GM12891 (cell line): ENCODE measurements at regions not wholly inside any gene's neighbourhood (a gene's known extent, or its start where the extent isn't known, plus 50 kb on each side); places are given as distances from the start of the nearest gene placed in this dataset.

Experiments
- PAX5 ChIP-seq: IDR thresholded peaks from 2 replicates; pipeline ENCODE4 v1.6.1; 2011; ENCODE audit warnings: low read length, moderate library complexity, mild to moderate bottlenecking; ENCODE audit not compliant: insufficient read depth, severe bottlenecking
- POLR2A ChIP-seq: IDR thresholded peaks from 2 replicates; pipeline ENCODE4 v1.6.1; 2011; ENCODE audit warnings: low read depth, low read length, control low read depth
- POLR2AphosphoS5 ChIP-seq: IDR thresholded peaks from 2 replicates; pipeline ENCODE4 v1.6.1; 2011; ENCODE audit warnings: low read depth, low read length, control low read depth

DNA sequence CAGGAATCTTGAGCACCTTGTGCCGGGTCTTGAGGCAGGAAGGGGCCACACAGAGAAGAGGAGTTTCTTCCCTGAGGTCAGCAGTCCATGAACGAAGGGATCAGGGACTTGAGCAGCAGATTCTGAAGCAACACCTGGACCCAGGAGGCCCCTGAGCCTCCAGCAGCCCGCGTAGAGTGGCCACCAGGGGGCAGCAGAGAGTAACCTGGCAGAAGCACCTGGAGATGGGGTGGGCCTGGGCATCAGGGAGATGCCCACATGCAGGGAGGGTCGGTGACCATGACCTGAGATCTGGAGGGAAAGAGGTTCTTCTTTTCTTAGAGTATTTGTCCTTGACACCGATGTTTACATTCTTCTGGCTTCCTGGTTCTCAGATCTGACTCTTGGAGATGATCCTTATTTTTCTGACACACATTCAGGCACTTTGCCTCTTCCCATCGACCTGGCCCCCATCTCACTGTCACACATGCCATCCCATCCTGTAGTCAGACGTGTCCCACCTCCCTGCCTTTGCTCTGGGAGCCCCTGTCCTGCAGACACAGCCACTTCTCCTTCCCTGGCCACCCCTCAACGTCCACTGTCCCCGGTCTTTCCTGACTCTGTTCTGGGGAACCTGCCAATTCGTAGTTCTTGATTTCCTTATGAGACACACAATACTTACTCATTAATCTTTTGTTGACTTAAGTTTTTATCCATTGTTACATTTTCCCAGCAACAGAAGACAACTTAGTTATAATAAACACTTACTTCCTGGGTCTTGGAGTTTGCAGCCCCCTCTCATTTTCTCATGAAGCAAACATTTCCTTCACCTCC, 66.5 kb downstream of the GGTLC2 start:
- TF ChIP-seq PAX5 (no peak), POLR2A (no peak), POLR2AphosphoS5 (no peak)
